Mesenchymal stem cell (in vitro differentiated cells and primary cell): ENCODE measurements at regions not wholly inside any gene's neighbourhood (a gene's known extent, or its start where the extent isn't known, plus 50 kb on each side); places are given as distances from the start of the nearest gene placed in this dataset.
A peak's percentile ranks its signal among the peaks of the same experiment; 100 is the strongest.

Source experiments
- DNase-seq: peaks from one replicate; pipeline ENCODE4 v3.0.0-alpha.2; 2013
- H2AFZ ChIP-seq: one replicate; pipeline ENCODE4 v1.6.1; 2013; ENCODE audit warnings: low read depth, mild to moderate bottlenecking, control low read depth, inconsistent platforms, low read length, moderate library complexity
- H2AK5ac ChIP-seq: 2 replicates; pipeline ENCODE4 v1.6.1; 2013; ENCODE audit warnings: low read length, moderate library complexity, mild to moderate bottlenecking, inconsistent platforms; ENCODE audit not compliant: severe bottlenecking
- H2BK120ac ChIP-seq: one replicate; pipeline ENCODE4 v1.6.1; 2013; ENCODE audit warnings: low read depth, mild to moderate bottlenecking, inconsistent platforms, low read length, moderate library complexity
- H2BK12ac ChIP-seq, 2 experiments: one replicate each; pipeline ENCODE4 v1.6.1; 2013; ENCODE audit warnings: inconsistent platforms in 2 of 2, low read length in 2 of 2, mild to moderate bottlenecking in 2 of 2, moderate library complexity in 2 of 2, control low read depth in 1 of 2
- H2BK15ac ChIP-seq: one replicate; pipeline ENCODE4 v1.6.1; 2013; ENCODE audit warnings: mild to moderate bottlenecking, low read depth, inconsistent platforms; ENCODE audit not compliant: poor library complexity, severe bottlenecking
- H2BK5ac ChIP-seq: 2 replicates; pipeline ENCODE4 v1.6.1; 2013; ENCODE audit warnings: low read depth, mild to moderate bottlenecking, low read length, control low read depth, inconsistent platforms; ENCODE audit not compliant: poor library complexity, severe bottlenecking
- H3K14ac ChIP-seq, 2 experiments: one replicate each; pipeline ENCODE4 v1.6.1; 2013; ENCODE audit warnings: inconsistent platforms in 2 of 2, low read length in 2 of 2, control low read depth in 1 of 2, mild to moderate bottlenecking in 1 of 2, moderate library complexity in 1 of 2
- H3K18ac ChIP-seq, 2 experiments: one replicate each; pipeline ENCODE4 v1.6.1; 2013; ENCODE audit warnings: inconsistent platforms in 2 of 2, low read length in 2 of 2, control low read depth in 1 of 2, low read depth in 1 of 2, mild to moderate bottlenecking in 1 of 2
- H3K23ac ChIP-seq, 2 experiments: one replicate each; pipeline ENCODE4 v1.6.1; 2013; ENCODE audit warnings: inconsistent platforms in 2 of 2, low read length in 2 of 2, mild to moderate bottlenecking in 2 of 2, moderate library complexity in 2 of 2, control low read depth in 1 of 2
- H3K27ac ChIP-seq: 2 replicates; pipeline ENCODE4 v1.5.1; 2013; ENCODE audit warnings: mild to moderate bottlenecking, moderate library complexity, low read length, control low read depth, inconsistent platforms; ENCODE audit not compliant: poor library complexity, severe bottlenecking
- H3K27me3 ChIP-seq, 2 experiments: 2 replicates each; pipeline versions ENCODE4 v1.6.1 to v1.7.0; 2013; ENCODE audit warnings: low read length in 2 of 2, mild to moderate bottlenecking in 2 of 2, moderate library complexity in 2 of 2, control low read depth in 1 of 2, inconsistent platforms in 1 of 2; ENCODE audit not compliant: control insufficient read depth in 1 of 2, insufficient read depth in 1 of 2
- H3K36me3 ChIP-seq, 2 experiments: 2 replicates each; pipeline versions ENCODE4 v1.6.1 to v1.7.0; 2013; ENCODE audit warnings: low read length in 2 of 2, control low read depth in 1 of 2, inconsistent platforms in 1 of 2, low read depth in 1 of 2, mild to moderate bottlenecking in 1 of 2; ENCODE audit not compliant: insufficient read depth in 2 of 2, control insufficient read depth in 1 of 2
- H3K4ac ChIP-seq, 2 experiments: one replicate each; pipeline ENCODE4 v1.6.1; 2013; ENCODE audit warnings: inconsistent platforms in 2 of 2, low read length in 2 of 2, mild to moderate bottlenecking in 2 of 2, moderate library complexity in 2 of 2, control low read depth in 1 of 2, low read depth in 1 of 2
- H3K4me1 ChIP-seq: 2 replicates; pipeline ENCODE4 v1.6.1; 2013; ENCODE audit warnings: low read depth, low read length, control low read depth; ENCODE audit not compliant: control insufficient read depth, insufficient read depth
- H3K4me2 ChIP-seq: 2 replicates; pipeline ENCODE4 v1.6.1; 2013; ENCODE audit warnings: low read length, mild to moderate bottlenecking, inconsistent platforms; ENCODE audit not compliant: poor library complexity, severe bottlenecking
- H3K4me3 ChIP-seq, 2 experiments: 2 replicates each; pipeline versions ENCODE4 v1.5.1 to v1.7.0; 2013; ENCODE audit warnings: low read length in 2 of 2, mild to moderate bottlenecking in 2 of 2, control low read depth in 1 of 2, low read depth in 1 of 2; ENCODE audit not compliant: insufficient read depth in 1 of 2
- H3K79me1 ChIP-seq: replicated peaks from 2 replicates; pipeline ENCODE4 v1.6.1; 2013; ENCODE audit warnings: mild to moderate bottlenecking, control low read depth, low read length, inconsistent platforms; ENCODE audit not compliant: poor library complexity, severe bottlenecking
- H3K9ac ChIP-seq: 2 replicates; pipeline ENCODE4 v1.7.0; 2013; ENCODE audit warnings: mild to moderate bottlenecking, low read length, moderate library complexity
- H3K9me3 ChIP-seq: 2 replicates; pipeline ENCODE4 v1.7.0; 2013; ENCODE audit warnings: mild to moderate bottlenecking, low read length; ENCODE audit not compliant: control insufficient read depth
- H4K8ac ChIP-seq: one replicate; pipeline ENCODE4 v1.6.1; 2013; ENCODE audit warnings: inconsistent platforms, mild to moderate bottlenecking, low read length, moderate library complexity
- H4K91ac ChIP-seq: one replicate; pipeline ENCODE4 v1.6.1; 2013; ENCODE audit warnings: mild to moderate bottlenecking, low read length, inconsistent platforms
- WGBS: methylation state at CpG from one replicate; pipeline ENCODE4 v1.1.7; 2013; ENCODE audit warnings: mixed read lengths; 5-methylcytosine and 5-hydroxymethylcytosine counted together

GRCh38 chr2:122660786-122661634 lies 905.6 kb downstream of the TSN start:
- WGBS = 13% methylated on average over 25 of the region's 30 CpGs
- no peak overlapping the region for H2AFZ ChIP-seq
- H2BK5ac ChIP-seq = no peak overlapping the region
- H3K9ac ChIP-seq = no peak overlapping the region
- H3K23ac ChIP-seq = no peak overlapping the region
- H4K8ac ChIP-seq = no peak overlapping the region
- H3K79me1 ChIP-seq = no peaks in the 10 kb centered on the region
- H3K36me3 ChIP-seq = no peaks in the 10 kb centered on the region
- H3K9me3 ChIP-seq = no peaks in the 10 kb centered on the region
- H3K18ac ChIP-seq = no peak overlapping the region
- H3K4me3 ChIP-seq = peak overlapping the region in 1 of 2 experiments; percentile 37
- peaks cover 17 to 27% of the 10 kb centered on the region in 2 experiments for H3K27me3 ChIP-seq
- no peak overlapping the region for H3K4ac ChIP-seq
- no peak overlapping the region for H2BK120ac ChIP-seq
- peak overlapping the region; percentile 35 for H3K4me2 ChIP-seq
- H2AK5ac ChIP-seq = no peak overlapping the region
- no peak overlapping the region for H4K91ac ChIP-seq
- no peaks in the 10 kb centered on the region for H3K4me1 ChIP-seq
- no peak for DNase-seq
- H2BK12ac ChIP-seq = no peak overlapping the region
- no peak overlapping the region for H3K14ac ChIP-seq
- H3K27ac ChIP-seq = no peak overlapping the region
- H2BK15ac ChIP-seq = no peak overlapping the region

- H3K4me3 ChIP-seq = no peak overlapping the region
- H4K8ac ChIP-seq = no peak overlapping the region
- no peak overlapping the region for H3K9ac ChIP-seq
- no peak overlapping the region for H2BK120ac ChIP-seq
- H3K79me1 ChIP-seq = no peaks in the 10 kb centered on the region
- H3K14ac ChIP-seq = no peak overlapping the region
- 87% methylated on average over 3 of the region's 4 CpGs for WGBS
- no peak overlapping the region for H2AFZ ChIP-seq
- H3K4me1 ChIP-seq = no peaks in the 10 kb centered on the region
- H2BK5ac ChIP-seq = no peak overlapping the region
- no peak overlapping the region for H3K18ac ChIP-seq
- H2AK5ac ChIP-seq = no peak overlapping the region
- H3K27ac ChIP-seq = no peak overlapping the region
- H2BK15ac ChIP-seq = no peak overlapping the region
- H2BK12ac ChIP-seq = no peak overlapping the region
- no peak overlapping the region for H4K91ac ChIP-seq
- H3K4me2 ChIP-seq = no peak overlapping the region
- DNase-seq = no peak
- no peak overlapping the region for H3K4ac ChIP-seq
- no peak overlapping the region for H3K23ac ChIP-seq
- no peaks in the 10 kb centered on the region for H3K36me3 ChIP-seq
- no peaks in the 10 kb centered on the region for H3K9me3 ChIP-seq
- H3K27me3 ChIP-seq = peaks cover 17 to 27% of the 10 kb centered on the region in 2 experiments
Observed at GRCh38 chr2:122663620-122664019, 908.2 kb downstream of the TSN start.

- no peak overlapping the region for H2BK5ac ChIP-seq
- no peak overlapping the region for H2AK5ac ChIP-seq
- H3K4me3 ChIP-seq = no peak overlapping the region
- H3K18ac ChIP-seq = no peak overlapping the region
- no peaks in the 10 kb centered on the region for H3K4me1 ChIP-seq
- H3K36me3 ChIP-seq = no peaks in the 10 kb centered on the region
- H2BK12ac ChIP-seq = no peak overlapping the region
- H3K23ac ChIP-seq = no peak overlapping the region
- H2BK15ac ChIP-seq = no peak overlapping the region
- no peaks in the 10 kb centered on the region for H3K79me1 ChIP-seq
- H3K9ac ChIP-seq = no peak overlapping the region
- no peak overlapping the region for H2BK120ac ChIP-seq
- H3K14ac ChIP-seq = no peak overlapping the region
- no peak for DNase-seq
- no peaks in the 10 kb centered on the region for H3K9me3 ChIP-seq
- 100% methylated on average over 1 of the region's 2 CpGs for WGBS
- H3K27me3 ChIP-seq = no peaks in the 10 kb centered on the region
- H3K4me2 ChIP-seq = no peak overlapping the region
- no peak overlapping the region for H3K4ac ChIP-seq
- H2AFZ ChIP-seq = no peak overlapping the region
- no peak overlapping the region for H4K8ac ChIP-seq
- H4K91ac ChIP-seq = no peak overlapping the region
- no peak overlapping the region for H3K27ac ChIP-seq
Observed at GRCh38 chr2:122669627-122670026, 914.2 kb downstream of the TSN start.

GRCh38 chr2:122670897-122671296 lies 915.4 kb downstream of the TSN start:
- H3K4me1 ChIP-seq = no peaks in the 10 kb centered on the region
- no peak overlapping the region for H2BK15ac ChIP-seq
- H3K4ac ChIP-seq = no peak overlapping the region
- H3K79me1 ChIP-seq = no peaks in the 10 kb centered on the region
- no peak overlapping the region for H2BK120ac ChIP-seq
- no peaks in the 10 kb centered on the region for H3K9me3 ChIP-seq
- H3K14ac ChIP-seq = no peak overlapping the region
- H4K91ac ChIP-seq = no peak overlapping the region
- H3K23ac ChIP-seq = no peak overlapping the region
- no peak for DNase-seq
- H3K27ac ChIP-seq = no peak overlapping the region
- H3K4me3 ChIP-seq = no peak overlapping the region
- H3K18ac ChIP-seq = no peak overlapping the region
- no peak overlapping the region for H2AK5ac ChIP-seq
- H3K4me2 ChIP-seq = no peak overlapping the region
- no peak overlapping the region for H2BK5ac ChIP-seq
- H2AFZ ChIP-seq = no peak overlapping the region
- no peak overlapping the region for H3K9ac ChIP-seq
- H4K8ac ChIP-seq = no peak overlapping the region
- H3K36me3 ChIP-seq = no peaks in the 10 kb centered on the region
- no peaks in the 10 kb centered on the region for H3K27me3 ChIP-seq
- no peak overlapping the region for H2BK12ac ChIP-seq
